Germinal center (tissue), 1 donor: ENCODE measurements at regions not wholly inside any gene's neighbourhood (a gene's known extent, or its start where the extent isn't known, plus 50 kb on each side); places are given as distances from the start of the nearest gene placed in this dataset.
A peak's percentile ranks its signal among the peaks of the same experiment; 100 is the strongest.
"Not testable (repeated sequence)": the region's sequence is repeated elsewhere in the genome, so short reads cannot be mapped to it uniquely, and the experiment has no call there.

ENCODE experiments used
- DNase-seq: peaks from one replicate; pipeline ENCODE4 v3.0.0; 2012; ENCODE audit warnings: mixed read lengths, low spot score

DNA sequence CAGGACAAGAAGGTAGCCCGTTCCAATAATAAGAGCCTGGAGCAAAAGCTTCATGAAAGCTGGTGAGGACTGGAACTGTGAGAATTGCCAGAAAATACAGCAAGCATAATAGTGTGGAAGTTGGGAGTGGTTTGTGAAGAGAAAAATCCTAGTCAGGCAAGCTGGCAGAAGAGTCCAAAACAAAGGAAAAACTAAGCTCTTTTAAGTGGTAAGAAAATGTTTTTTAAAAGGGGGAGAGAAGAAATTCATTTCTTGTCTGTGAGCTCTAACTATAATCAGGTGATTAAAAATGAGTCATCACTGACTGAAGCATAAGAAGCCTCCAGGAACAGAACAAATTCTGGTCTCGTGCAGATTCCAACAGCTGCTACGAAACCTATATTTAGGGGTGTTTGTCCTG, 102.6 kb downstream of the CAAP1 start:
- DNase-seq, result no peak

DNA sequence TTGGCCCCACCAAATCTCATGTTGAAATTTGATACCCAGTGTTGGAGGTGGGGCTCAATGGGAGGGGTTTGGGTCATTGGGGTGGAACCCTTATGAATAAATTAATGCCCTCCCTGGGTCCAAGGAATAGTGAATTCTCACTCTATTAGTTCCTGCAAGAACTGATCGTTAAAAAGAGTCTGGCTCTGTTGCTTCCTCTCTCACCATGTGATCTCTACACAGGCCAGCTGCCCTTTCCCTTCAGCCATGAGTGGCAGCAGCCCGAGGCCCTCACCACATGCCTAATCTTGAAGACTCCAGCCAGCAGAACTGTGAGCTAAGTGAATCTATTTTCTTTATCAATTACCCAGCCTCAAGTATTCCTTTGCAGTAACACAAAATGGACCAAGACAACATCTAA, 106.0 kb downstream of the CAAP1 start:
- no peak for DNase-seq

DNA sequence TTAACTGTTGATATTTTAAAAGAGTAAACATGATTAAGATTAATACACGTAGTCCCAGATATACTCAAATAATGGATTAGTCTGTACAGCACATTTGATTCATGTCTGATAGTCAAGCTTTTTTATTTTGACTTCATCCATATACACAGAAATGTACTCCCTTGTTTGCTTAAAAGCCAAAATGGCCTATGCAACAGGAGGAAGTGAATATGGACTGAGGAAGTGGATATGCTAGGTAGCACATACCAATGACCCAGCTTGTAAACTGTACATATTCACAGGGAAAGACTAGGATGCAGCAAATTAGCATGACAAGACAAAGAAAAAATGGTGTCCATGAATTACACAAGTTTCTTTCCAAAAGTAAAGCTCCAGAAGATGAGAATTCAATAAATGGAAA, 109.7 kb downstream of the CAAP1 start:
- DNase-seq, result no peak

DNA sequence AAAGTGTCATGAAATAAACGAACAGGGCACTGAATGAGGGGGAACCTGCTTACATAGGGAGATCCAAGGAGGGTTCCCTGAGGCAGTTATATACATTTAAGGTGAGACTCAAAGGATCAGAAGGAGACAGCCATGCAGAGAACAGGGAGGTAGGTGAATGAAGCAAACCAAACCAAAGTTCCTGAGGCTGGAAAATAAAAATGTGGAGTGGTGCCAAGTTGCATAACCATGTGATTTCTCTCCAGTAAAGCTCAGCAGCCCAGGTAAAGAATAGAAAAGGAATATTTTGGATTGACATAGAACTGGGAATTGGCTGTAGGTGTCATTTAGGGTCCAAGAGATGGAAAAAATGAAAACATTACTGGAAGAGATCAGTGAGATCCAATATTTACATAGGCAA, 110.7 kb downstream of the CAAP1 start:
- no peak for DNase-seq

DNA sequence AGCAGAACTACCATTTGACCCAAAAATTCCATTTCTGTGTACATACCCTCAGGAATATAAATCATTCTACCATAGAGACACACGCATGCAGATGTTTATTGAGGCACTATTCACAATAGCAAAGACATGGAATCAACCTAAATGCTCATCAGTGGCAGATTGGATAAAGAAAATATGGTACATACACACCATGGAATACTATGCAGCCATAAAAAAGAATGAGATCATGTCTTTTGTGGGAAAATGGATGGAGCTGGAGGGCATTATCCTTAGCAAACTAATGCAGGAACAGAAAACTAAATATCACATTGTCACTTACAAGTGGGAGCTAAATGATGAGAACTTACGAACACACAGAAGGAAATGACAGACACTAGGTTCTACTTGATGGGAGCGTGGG, 112.3 kb downstream of the CAAP1 start:
- DNase-seq, result not testable (repeated sequence)

DNA sequence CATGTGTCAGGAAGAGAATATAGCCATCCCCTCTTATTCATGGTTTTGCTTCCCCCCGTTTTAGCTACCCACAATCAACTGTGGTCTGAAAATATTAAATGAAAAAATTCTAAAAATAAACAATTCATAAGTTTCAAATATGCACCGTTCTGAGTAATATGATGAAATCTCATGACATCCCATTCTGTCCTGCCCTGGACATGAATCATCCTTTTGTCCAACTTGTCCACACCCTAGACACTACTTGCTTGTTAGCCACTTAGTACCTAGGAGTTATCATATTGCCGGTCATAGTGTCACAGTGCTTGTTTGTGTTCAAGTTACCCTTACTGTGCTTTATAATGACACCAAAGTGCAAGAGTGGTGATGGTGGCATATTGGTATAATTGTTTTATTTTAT, 113.5 kb downstream of the CAAP1 start:
- DNase-seq, result no peak

DNA sequence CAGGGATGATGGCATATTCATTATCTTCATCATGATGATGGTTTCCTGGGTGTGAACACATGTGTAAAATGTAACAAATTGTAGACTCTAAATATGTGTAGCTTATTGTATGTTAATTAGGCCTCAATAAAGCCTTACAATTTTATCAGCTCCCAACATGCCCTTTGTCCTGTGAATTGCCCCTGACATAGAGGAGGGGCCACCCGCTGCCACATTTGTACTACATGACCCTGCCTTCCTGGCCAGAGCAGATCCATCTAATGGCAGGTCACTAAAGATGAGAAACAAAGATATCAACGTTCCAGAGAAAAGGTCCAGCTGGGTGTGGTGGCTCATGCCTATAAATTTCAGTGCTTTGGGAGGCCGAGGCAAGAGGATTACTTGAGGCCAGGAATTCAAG, 117.2 kb downstream of the CAAP1 start:
- DNase-seq, result no peak

DNA sequence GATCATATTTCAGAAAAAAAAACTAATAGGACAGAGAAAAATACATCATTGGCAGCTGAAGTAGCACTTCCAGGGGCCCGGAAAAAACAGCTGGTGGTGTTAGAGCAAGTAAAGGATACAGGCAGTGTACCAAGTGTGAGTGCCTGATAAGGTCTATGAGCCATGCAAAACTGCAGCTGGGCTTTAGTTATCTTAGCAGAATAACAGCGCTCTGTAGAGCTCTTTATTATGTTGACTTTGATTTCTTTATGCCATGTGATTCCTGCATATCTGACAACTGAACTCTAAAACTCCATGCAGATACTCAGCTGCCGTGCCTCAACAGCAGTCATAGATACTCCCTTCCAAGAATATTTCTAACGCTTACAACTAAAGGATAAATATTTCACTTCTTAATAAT, 119.5 kb downstream of the CAAP1 start:
- DNase-seq, result no peak

DNA sequence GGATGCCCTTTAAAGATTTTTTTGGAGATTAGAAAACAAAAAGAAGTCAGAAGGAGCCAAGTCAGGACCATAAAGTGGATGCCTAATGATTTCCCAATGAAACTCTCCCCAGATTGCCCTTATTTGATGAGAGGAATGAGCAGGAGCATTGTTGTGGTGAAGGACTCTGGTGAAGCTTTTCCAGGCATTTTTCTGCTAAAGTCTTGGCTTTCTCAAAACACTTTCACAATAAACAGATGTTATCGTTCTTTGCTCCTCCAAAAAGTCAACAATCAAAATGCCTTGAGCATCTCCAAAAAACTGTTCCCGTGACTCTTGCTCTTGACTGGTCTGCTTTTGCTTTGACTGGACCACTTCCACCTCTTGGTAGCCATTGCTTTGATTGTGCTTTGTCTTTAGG, 121.8 kb downstream of the CAAP1 start:
- DNase-seq, result no peak

DNA sequence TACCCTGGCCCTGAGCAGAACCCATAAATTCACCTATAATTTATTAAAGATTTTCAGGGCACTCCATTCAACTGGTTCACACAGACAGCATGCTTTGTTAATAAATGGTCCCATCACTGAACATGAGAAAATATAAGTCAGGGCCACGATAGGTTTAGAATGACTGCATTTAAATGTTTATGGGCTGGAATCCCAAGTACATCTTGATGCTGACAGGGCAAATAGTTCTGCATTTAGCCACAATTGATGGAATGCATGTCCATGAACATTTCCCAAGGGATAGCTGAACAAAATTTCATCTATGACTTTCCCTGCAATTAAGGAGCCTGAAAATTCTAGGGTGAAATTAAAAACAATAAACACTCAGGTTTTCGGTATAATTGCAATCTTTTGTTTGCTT, 124.5 kb downstream of the CAAP1 start:
- no peak for DNase-seq

DNA sequence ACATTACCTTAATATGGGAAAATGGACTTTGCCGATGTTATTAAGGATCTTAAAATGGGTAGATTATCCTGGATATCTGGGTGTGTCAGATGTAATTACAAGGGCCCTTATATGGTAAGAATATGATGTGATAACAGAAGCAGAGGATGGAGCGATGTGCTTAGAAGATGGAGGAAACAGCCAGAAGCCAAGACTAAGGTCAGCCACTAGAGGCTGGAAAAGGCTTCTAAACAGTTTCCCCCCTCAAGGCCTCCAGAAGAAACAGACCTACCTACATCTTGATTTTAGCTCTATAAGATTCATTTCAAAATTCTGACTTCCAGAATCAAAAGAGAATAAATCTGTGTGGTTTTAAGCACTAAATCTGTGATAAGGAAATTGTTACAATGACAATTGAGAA, 131.9 kb downstream of the CAAP1 start:
- no peak for DNase-seq

DNA sequence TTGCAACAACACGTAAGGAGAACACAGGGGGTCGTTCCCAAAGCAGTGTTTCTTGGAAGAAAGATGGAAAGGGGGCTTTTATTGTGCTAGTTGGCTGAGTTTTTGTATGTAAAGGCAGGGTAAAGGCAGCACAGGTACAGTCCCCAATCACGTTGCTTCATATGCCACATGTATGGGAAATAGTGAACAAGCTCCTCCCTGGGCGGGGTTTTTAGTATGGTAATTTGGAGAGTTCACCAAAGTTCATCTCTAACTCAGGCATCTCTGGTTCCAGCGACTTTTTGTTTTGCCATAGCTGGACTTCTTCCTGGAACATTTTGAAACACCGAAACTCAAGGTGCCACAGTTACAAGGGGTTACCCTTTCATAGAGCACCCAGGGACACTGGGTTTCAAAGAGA, 133.9 kb downstream of the CAAP1 start:
- DNase-seq, result no peak

DNA sequence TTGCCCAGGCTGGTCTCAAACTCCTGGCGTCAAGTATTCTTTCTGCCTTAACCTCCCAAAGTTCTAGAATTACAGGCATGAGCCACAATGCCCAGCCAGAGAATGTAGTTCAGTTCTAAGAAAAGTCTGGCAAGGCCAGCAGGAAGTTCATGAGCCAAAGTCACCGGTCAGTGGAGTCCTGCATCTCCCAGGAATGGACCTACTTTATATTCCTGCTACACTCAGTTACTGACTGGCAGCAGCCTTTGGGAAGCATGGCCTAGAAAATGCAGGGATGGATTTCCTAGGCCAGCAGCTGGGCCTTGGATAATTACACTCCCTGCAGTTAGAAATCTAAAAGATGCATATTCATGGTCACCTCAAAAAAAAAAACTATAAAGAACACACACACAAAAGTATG, 135.7 kb downstream of the CAAP1 start:
- DNase-seq, result no peak

DNA sequence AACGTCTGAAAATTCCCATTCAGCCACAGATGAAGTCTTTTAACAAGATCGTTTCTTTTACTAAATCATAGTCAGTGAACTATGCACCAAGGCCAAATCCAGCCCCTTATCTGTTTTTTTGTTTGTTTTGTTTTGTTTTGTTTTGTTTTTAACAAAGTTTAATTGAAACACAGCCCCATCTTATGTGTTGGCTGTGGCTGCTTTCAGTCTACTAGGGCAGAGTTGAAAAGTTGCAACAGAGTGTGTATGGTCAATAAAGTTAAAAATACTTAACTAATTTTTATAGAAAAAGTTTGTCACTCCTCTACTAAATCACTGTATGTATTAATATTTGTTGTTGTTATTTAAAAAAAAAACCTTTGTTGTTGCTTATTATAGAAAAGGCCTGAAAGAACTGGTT, 137.1 kb downstream of the CAAP1 start:
- DNase-seq, result no peak

DNA sequence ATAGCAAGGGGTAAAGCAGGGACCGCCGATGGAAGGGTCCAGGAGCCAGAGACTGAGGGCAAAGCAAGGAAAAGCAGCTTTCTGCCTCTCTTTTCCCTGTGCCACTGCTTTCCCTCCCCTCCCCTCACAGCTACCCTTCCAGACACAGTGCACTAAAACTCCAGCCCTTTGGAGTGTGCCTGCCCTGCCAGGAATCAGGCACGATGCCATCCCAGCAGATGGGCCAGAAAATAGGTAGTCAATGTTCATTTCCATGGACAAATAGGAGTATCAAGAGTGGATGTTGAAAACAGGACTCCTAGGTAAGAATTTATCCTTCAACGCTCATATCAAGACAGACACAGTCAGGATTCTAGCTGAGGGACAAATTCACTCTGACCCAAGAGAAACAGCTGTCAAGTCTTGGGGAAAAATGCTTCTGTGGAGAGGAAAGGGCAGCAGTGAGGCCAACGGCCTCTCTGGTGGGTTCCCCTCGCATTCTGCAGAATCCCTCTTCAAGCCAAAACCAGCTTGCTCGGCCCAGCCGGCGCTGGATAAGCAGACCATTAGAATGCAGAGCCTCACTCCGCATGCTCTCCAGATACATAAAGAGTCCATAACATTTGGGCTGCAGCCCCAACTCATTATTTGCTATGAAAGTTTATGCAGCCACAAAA, 138.0 kb downstream of the CAAP1 start:
- no peak for DNase-seq

DNA sequence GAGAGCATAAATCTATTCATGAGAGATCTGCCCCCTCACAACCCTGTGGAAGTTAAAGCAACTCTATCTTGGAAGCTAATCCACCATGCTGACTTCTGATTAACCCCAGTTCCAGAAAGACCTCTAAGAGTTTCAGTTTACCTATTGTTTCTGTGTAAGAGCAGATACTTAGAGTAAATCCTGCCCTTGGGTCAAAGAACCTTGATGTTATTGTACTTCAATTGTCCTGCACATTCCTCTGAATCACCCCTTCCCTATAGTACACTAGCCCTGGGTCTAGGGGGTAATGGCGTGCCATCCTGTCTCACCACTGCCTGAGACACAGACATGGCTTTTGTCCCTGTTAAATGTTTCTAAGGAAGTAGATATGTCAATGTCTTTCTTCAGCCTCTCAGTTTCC, 138.6 kb downstream of the CAAP1 start:
- no peak for DNase-seq

DNA sequence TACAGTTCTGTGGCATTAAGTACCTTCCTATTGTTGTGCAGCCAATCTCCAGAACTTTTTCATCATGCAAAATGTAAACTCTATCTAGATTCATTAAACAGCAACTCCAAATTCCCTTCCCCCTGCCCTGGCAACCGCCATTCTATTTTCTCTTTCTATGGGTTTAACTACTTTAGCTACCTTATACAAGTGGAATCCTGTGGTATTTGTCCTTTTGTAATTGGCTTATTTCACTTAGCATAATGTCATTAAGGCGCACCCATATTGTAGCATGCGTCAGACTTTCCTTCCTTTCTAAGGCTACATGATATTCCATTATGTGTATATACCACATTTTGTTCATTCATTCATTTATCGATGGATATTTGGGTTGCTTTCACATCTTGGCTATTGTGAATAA, 142.4 kb downstream of the CAAP1 start:
- DNase-seq, result no peak

DNA sequence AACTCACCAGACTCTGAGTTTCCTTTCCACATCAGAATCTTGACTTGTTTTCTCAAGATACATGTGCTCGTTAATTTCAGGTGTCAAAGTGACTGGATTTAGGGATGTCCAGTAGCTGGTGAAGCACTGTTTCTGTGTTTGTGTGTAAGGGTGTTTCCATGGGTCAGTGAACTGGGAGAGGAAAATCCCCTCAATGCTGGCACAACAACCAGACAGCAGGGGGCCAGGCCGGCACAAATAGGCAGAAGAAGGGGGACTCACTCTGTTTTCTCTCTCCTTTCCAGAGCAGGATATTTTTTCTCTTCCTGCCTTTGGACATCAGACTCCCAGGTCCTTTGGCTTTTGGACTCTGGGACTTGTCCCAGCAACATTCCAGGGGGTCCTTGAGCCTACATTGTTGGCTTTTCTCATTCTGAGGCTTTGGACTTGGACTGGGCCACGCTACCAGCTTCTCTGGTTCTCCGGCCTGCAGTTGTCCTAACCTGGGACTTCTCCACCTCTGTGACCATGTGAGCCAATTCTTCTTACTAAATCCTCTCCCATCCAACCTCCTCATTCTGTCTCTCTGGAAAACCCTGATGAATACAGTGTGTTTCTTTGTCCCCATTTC, 144.0 kb downstream of the CAAP1 start:
- no peak for DNase-seq

DNA sequence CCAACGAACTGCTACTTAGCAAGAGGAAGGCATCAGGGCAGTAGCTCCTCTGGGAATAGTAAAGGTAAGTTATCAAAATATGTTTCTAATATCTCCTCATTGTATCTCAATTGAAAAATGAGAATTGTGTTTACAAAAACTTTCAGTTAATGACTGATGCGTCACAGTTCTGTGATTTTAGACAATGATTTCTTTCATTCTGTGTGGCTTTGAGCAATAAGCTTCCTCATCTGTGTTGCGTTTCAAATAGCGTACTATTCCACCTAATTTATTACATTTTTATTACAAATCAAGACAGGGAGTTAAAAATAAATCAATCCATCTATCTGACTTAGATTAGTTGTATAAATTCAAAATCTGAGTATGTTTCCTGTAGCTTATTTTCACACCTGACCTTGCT, 145.0 kb downstream of the CAAP1 start:
- DNase-seq, result no peak

DNA sequence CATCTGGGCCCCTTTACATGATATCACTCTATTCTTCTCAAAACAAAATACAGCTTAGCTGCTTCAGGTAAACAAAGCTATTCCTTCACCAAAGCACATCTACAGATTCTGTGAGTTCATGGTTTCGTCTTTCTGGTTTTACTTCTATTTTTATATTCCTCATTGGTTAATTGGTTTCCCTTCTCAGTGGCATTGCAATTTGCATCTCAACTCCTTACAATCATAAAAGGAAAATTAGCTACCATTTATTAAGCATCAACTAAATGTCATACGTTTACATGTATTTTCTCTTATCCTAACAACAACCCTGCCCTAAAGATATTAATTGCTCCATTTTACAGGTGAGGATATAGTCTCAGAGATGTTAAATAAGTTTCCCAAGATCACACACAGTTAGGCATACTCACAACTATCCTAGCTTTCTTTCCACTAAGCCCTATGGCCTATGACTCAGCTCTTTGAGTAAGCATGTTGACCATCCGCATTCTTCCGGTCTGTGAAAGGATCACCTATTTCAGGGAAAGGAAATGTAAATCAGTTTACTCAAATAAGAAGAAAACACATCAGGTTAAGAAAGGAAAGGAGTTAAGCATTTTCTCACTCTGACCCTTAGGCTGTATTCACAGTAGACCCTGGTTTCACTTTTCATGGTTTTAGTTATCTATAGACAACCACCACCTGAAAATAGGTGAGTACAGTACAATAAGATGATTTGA, 146.1 kb downstream of the CAAP1 start:
- DNase-seq, result no peak

DNA sequence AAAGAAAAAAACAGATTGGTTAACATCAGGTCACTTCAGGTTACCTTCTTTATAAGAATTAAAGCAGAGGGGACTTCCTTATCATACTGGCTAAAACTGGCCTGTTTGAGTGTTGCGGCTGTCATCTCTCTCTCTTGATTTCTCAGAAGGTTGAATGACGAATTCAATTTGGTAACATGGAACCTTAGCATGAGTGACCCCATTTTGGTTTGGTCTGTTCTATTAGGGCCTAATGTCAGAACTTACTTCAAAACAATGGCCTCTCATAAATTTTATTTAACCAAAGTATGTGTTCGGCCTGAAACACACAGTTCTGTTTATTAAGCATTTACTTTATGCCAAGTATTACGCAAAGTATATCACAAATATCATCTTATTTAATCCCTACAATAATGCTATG, 147.5 kb downstream of the CAAP1 start:
- no peak for DNase-seq

DNA sequence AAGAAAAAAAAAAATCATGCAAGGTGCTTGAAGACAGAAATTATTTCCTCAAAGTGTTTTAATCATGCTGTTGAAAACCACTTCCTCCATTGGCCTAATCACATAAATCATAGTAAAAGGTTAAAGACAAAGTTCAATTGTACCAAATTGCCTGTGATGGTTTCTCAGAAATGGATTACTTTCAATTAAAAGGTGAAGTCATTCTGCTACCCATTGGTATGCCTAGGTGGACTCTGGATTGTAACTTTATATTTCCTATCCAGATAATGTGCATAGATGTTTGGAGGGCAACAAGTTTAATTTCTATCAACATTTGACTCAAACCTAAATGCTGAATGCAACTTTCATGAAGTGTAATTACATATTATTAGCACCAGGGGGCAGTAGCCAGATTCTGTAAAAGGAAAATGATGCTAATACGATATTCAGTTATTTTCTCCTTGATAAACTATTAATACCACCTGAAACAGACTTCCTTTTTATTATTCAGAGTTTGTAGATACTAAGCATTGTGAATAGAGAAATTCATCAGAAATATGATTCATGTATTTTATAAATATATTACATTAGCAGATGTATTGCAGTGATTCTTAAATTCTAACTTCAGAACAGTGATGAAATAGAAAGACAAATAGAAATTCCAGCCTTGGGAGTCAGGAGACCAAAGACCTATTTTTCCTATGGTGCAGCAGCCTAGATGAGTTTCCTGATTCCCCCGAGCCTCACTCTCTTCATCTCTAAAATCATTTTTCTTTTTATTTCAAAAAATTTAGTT, 148.2 kb downstream of the CAAP1 start:
- DNase-seq, result peak; percentile 3
